GM21390 (cell line): ENCODE measurements at regions not wholly inside any gene's neighbourhood (a gene's known extent, or its start where the extent isn't known, plus 50 kb on each side); places are given as distances from the start of the nearest gene placed in this dataset.

Experiments used
- ATAC-seq: cut with Tn5 transposase; IDR thresholded peaks from one replicate; pipeline ENCODE4 v1.9.1; 2021; ENCODE audit not compliant: unreplicated experiment

DNA sequence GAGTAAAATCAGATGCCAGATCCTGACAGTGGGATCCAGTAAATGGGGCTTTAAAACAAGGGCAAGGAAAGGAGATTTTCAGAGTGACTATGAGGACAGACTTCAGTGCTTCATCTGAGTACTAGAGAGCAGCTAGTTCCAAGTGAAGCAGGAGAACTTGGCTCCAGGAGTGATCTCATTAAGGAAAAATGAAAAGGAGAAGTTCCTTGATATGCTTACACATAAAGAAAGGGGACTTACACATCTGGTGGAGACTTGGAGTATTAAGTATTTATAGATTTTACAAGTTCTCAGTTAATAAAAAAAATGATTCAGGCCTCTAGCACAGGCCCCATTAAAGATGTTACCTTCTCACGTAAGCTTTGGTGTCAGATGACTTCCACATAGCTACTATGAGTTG lies 105.8 kb downstream of the ICOS start:
- ATAC-seq = no peak

DNA sequence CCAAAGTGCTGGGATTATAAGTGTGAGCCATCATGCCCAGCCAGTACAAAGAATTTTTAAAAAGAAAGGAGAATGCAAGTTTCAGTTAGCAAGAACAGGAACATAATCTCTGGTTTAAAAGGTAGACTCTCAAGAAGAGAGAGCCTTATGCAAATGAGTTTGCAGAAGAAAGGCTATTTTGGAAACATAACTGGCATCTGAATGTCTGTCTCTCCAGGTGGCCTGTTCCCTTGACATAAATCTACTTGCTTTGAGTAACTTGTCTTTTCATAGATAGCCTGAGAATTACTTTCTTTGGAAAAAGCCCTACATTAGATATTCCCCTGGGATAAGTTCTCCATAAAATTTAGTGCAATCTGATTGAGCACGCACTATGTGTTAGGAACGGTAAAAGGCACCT lies 109.6 kb downstream of the ICOS start:
- peak; percentile 89 for ATAC-seq

- ATAC-seq = peak; percentile 73
These were observed 113.1 kb downstream of the ICOS start for GRCh38 chr2:204049635-204050034.

DNA sequence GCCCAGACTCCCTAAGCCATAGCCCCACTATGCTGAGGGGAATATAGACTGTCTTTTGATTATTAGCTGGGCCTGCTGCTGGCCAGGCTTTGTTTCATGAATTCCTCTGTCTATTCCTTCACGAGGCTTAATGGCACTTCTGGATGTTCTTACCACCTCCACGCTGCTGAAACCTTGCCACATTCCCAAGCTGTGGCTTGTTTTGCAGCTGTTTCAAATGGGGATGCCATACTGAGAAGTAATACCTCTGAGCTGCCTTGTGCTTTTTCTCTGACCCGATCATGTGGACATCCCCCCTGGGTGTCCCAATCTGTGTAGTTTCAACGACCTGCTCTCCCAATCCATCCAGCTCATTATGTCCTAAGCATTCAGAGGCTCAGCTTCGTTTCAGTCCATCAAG lies 114.1 kb downstream of the ICOS start:
- no peak for ATAC-seq

DNA sequence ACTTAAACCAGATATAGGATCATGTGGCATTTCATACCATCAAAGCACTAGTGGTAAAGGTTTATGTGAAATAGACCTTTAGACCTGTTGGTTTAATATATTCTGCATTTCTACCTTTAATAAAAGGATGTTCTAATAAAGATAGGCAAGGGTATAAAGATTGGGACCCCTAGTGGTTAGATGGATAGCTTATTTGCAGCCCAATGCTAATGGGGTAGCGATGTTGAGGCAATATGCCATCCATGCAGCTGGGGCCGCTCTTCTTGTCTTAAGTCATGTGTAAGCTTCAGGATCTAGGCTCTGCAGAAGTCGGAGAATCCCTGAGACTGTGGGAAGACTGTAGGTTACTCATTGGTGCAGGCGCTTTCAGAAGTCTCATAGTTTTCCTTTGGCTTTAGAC lies 114.9 kb downstream of the ICOS start:
- ATAC-seq = no peak

- ATAC-seq = no peak
These were observed 115.5 kb downstream of the ICOS start for GRCh38 chr2:204051984-204052556.

DNA sequence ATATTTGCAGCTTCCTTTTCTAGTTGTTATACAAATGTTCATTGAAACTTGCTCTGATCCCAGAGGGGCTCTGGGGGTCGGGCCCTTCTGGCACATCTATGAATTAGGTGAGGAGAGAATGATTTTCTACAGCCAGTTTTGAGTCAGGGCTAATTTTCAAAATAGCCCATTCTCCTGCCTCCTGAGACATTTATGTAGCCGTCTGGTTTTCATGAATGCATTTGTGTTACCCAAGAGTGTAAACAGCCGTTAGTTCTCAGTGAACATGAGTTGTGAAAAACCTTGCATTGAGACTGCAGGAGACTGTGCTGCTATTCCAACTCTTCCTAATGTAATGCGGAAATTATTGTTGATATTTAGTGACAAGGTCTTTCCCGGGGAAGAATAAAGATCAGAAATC lies 122.5 kb downstream of the ICOS start:
- no peak for ATAC-seq

GRCh38 chr2:204060841-204061240 lies 124.3 kb downstream of the ICOS start:
- ATAC-seq = no peak

DNA sequence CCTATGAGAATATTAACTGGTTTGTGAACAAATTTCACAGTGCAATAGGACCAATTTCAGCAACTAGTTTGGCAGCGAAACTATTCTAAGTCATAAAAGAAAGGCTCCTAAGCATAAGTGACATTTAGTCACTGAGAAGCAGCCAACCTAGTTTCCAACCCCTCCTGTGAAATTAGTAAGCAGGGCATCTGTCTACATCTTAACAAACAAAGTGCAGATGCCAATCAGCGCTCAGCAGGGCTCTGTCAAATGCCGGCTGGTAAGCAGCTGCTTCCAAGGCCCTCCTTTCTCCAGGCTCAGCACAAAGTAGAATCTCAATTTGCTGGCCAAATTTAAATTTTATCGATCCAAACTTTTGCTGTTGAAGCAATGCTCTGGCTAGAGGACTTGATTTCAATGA lies 124.7 kb downstream of the ICOS start:
- ATAC-seq = no peak

DNA sequence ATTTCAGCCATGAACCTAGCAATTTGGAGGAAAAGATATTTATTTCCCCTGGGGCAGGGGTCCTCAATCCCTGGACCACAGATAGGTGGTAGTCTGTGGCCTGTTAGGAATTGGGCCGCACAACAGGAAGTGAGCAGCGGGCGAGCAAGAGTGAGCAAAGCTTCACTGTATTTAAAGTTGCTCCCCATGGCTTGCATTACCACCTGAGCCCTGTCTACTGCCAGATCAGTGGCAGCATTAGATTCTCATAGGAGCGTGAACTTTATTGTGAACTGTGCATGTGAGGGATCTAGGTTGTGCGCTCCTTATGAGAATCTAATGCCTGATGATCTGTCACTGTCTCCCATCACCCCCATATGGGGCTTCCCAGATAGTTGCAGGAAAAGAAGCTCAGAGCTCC lies 127.6 kb downstream of the ICOS start:
- ATAC-seq = no peak

- no peak for ATAC-seq
These were observed 129.0 kb downstream of the ICOS start for GRCh38 chr2:204065566-204065965.

DNA sequence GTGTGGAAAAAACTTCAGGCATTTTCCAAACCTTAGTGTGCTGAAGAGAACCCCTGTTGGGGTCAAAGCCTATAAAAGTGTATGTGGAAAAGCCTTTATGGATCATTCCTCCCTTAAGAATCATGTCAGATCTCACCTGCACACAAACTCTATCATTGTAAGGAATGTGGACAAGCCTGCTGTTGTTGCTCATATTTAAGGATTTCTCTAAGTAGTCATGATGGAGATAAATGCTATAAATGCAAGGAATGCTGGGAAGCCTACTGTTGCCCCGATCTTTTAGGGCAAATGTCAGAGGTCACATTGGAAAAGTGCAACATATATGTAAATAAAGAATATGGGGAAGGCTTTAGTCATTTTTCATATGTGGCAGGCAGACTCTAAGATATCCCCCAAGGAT lies 129.5 kb downstream of the ICOS start:
- no peak for ATAC-seq

DNA sequence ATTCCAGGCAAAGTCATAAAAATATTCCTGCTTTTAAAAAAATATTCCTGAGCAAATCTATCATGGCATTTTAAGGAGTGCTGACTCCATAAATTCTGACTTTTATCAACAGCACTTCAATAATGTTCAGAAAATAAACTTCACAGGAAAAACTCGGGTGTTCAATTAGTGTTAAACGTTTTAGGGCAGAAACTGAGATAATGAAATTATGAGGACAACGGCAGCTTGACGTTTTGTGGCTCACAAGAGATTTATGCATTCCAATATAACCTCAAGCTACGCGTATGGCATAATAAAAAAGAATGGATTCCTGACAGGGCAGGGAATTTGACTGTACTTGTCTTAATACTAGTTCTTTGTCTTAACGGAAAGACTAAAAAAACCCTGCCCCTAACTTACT lies 133.2 kb downstream of the ICOS start:
- ATAC-seq = no peak

DNA sequence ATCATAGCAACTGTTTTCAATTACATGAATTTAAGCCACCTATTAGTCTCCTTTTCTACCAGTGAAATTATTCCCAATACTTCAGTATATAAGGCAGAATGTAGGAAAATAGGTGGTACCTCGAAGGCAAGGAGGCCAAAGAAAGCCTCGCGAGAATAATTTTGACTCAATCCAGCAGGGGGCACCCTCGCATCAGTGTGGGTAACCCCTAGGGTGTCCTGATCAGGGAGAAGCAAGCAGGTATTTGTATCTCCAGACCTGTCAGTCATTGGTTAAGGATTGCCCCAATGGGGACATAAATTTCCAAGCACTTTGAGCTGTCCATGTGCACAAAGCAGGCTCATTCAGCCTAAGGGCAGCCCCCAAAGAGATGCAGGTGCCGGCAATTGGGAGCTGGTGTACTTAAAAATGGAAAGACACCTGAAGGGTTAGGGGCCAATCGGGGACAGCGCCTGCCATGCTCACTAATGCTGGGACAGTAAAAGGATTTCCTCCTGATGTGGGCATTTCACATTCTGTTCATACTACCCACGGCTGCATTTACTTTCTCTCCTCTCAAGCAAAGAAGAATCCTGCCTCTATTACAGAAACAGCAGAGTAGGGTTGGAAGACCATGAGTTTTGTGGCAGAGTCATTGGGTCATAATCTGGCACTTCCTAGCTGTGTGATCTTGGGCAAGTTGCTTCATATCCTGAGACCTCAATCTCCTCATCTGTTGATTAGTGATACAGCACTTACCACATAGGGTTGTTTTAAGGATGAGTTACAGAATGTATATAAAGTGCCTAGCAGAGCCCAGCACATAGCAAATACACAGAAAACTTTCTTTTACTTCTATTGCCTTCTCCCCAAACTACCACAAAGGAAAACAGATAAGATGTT lies 136.1 kb downstream of the ICOS start:
- no peak for ATAC-seq

DNA sequence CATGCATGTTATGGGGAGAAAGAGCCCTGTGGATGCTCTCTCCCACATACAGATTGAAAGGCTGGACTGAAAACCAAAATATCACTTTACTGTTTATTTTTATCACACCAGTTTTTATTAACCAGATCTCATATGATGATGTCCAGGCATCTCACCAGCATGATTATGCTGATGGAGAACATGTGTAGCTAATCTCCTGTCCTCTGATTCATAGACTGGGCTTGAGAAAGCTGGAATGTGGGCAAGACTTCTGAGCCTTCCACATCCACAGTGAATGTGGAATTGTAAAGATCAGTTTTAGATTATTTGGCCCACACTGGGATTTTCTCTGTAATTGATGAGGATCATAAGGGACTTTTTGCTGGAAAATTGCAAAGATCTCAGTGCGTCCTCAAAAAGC lies 137.9 kb downstream of the ICOS start:
- ATAC-seq = no peak

GRCh38 chr2:204078003-204078698 lies 141.6 kb downstream of the ICOS start:
- ATAC-seq = no peak

DNA sequence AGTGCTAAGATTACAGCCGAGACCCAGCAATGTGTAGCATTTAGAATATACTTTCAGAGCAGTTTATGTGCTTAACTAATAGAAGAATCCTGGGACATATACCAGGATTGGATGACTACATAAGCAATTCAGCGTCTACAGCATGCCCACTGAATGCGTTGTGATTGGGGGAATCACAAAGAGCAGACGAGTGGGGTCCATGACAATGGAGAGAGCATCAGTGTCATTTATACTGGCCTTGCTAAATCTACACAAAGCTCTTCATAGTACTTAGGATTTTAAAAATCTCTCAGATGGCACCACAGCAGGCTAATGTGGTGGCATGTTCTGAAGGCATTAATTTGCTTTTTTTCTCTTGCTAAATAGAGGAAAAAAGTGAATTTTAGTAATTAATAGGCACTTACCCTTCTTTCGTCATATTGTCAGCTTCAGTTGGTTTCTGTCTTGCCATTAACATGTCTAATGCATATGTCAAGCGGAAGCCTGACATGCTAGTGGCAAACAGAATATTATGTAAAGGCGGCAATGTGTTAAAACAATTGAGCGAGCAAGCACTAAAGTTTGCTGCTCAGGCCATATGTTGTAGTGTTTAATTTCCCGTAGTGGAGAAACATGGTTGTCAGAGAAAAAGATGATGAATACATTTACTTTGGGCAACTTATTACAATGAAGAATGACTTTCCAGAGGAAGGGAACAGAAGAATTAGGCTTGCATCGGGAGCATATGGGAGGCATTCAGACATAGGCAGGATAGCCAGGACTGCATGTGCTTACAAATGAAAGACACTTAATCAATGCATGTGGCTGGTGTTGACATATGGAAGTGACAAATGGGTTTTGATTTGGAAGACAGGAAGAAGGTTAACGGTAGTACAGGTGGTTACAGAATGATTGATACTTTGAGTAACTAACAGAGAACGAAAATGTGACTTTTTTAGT lies 145.2 kb downstream of the ICOS start:
- no peak for ATAC-seq

DNA sequence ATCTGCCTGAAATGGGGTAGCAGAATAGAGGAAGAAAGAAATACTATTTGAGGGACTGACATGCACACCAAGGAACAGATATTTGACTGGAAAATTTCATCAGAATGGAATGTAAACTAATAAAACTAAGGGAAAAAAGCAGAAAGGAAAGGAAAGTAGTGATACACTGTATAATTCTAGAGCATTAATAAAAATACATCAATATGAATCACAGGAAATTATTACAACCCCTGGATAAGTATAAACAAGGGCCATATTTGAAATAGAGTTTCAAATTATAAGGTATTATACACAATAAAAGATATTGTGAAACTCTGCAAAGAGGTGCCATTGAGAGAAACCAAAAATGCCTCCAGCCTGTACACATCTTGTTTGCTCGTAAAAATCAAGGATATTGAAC lies 149.6 kb downstream of the ICOS start:
- no peak for ATAC-seq

GRCh38 chr2:204089105-204089504 lies 152.5 kb downstream of the ICOS start:
- ATAC-seq = no peak

DNA sequence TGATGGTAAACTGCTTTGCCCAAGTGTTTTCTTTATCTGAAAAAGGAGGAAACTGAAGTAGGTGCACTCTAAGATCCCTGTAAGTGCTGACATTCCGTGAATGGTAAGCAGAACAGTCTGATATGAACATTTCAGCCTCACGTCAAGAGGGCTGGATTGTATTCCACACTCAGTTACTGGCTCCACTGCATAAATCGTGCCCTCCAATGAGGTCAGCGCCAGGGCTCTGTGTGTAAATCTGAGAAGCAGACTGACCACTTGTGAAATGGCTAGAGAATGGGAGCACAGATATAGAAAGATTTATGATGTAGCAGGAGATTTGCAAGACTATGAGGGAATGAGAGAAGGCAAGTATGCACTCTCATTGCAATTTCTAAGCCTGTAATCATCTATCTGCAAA lies 153.0 kb downstream of the ICOS start:
- ATAC-seq = no peak

DNA sequence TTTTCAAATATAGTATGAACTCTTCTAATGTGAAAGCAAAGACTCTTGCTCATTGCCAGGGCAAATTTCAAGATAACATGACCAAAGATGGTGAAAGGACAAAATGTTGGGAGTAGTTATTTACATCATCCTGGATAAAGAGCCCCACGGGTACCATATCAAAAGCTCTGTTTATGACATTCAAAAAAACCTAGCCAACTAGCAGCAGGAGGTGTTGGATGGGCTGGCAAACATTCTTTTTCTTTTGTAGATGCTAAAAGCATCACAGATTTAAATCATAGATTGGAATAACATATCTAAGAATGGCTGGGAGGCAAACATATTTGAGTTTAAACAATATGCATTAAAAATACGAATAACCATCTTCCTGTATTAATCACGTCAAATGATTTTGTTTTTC lies 153.5 kb downstream of the ICOS start:
- ATAC-seq = no peak
